ENCODE measurements at regions not wholly inside any gene's neighbourhood (a gene's known extent, or its start where the extent isn't known, plus 50 kb on each side); places are given as distances from the start of the nearest gene placed in this dataset.

- H3K4me3 Mint-ChIP-seq: no peak overlapping the region
- intact Hi-C loops (cut with micrococcal nuclease): no loop called here
- H3K4me1 Mint-ChIP-seq (ENCODE audit: low read depth): no peaks in the 10 kb centered on the region
- H3K27me3 Mint-ChIP-seq: no peaks in the 10 kb centered on the region
- H3K27ac Mint-ChIP-seq: no peak overlapping the region
- no peaks in the 10 kb centered on the region for H3K9me3 Mint-ChIP-seq
- H3K36me3 Mint-ChIP-seq (ENCODE audit: low read depth): no peaks in the 10 kb centered on the region
Observed at GRCh38 chr10:130491011-130491692, 355.0 kb downstream of the GLRX3 start.

GRCh38 chr10:130491693-130492050, 355.5 kb downstream of the GLRX3 start:
- Mint-ChIP-seq H3K36me3 (ENCODE audit: low read depth) (no peaks in the 10 kb centered on the region), H3K27ac (no peak overlapping the region), H3K4me1 (ENCODE audit: low read depth) (no peaks in the 10 kb centered on the region), H3K27me3 (no peaks in the 10 kb centered on the region), H3K4me3 (no peak overlapping the region), H3K9me3 (no peaks in the 10 kb centered on the region)
- intact Hi-C loops (cut with micrococcal nuclease): no loop called here

GRCh38 chr10:130492266-130492934, 356.2 kb downstream of the GLRX3 start:
- Mint-ChIP-seq H3K27me3 (no peaks in the 10 kb centered on the region), H3K36me3 (ENCODE audit: low read depth) (no peaks in the 10 kb centered on the region), H3K27ac (no peak overlapping the region), H3K4me3 (no peak overlapping the region), H3K9me3 (no peaks in the 10 kb centered on the region), H3K4me1 (ENCODE audit: low read depth) (no peaks in the 10 kb centered on the region)
- intact Hi-C loops (cut with micrococcal nuclease): no loop called here

GRCh38 chr10:130493021-130493420, 356.8 kb downstream of the GLRX3 start:
- no peak overlapping the region for H3K27ac Mint-ChIP-seq
- no peak overlapping the region for H3K4me3 Mint-ChIP-seq
- H3K9me3 Mint-ChIP-seq: no peaks in the 10 kb centered on the region
- H3K27me3 Mint-ChIP-seq: no peaks in the 10 kb centered on the region
- H3K36me3 Mint-ChIP-seq (ENCODE audit: low read depth): no peaks in the 10 kb centered on the region
- H3K4me1 Mint-ChIP-seq (ENCODE audit: low read depth): no peaks in the 10 kb centered on the region
- intact Hi-C loops (cut with micrococcal nuclease): no loop called here

GRCh38 chr10:130493446-130494145, 357.4 kb downstream of the GLRX3 start:
- no peaks in the 10 kb centered on the region for H3K9me3 Mint-ChIP-seq
- H3K4me1 Mint-ChIP-seq (ENCODE audit: low read depth): no peaks in the 10 kb centered on the region
- no peak overlapping the region for H3K27ac Mint-ChIP-seq
- H3K27me3 Mint-ChIP-seq: no peaks in the 10 kb centered on the region
- H3K36me3 Mint-ChIP-seq (ENCODE audit: low read depth): no peaks in the 10 kb centered on the region
- no peak overlapping the region for H3K4me3 Mint-ChIP-seq
- intact Hi-C loops (cut with micrococcal nuclease): no loop called here

GRCh38 chr10:130495116-130495862, 359.1 kb downstream of the GLRX3 start:
- Mint-ChIP-seq H3K27ac (no peak overlapping the region), H3K4me3 (no peak overlapping the region), H3K36me3 (ENCODE audit: low read depth) (no peaks in the 10 kb centered on the region), H3K27me3 (no peaks in the 10 kb centered on the region), H3K9me3 (no peaks in the 10 kb centered on the region), H3K4me1 (ENCODE audit: low read depth) (no peaks in the 10 kb centered on the region)
- intact Hi-C loops (cut with micrococcal nuclease): no loop called here

- intact Hi-C loops (cut with micrococcal nuclease): no loop called here
- H3K4me3 Mint-ChIP-seq: no peak overlapping the region
- no peaks in the 10 kb centered on the region for H3K9me3 Mint-ChIP-seq
- H3K27me3 Mint-ChIP-seq: no peaks in the 10 kb centered on the region
- H3K4me1 Mint-ChIP-seq (ENCODE audit: low read depth): no peaks in the 10 kb centered on the region
- H3K27ac Mint-ChIP-seq: no peak overlapping the region
- no peaks in the 10 kb centered on the region for H3K36me3 Mint-ChIP-seq (ENCODE audit: low read depth)
Observed at GRCh38 chr10:130495891-130496636, 359.9 kb downstream of the GLRX3 start.

- Mint-ChIP-seq H3K4me1 (ENCODE audit: low read depth) (no peaks in the 10 kb centered on the region), H3K27ac (no peak overlapping the region), H3K36me3 (ENCODE audit: low read depth) (no peaks in the 10 kb centered on the region), H3K27me3 (no peaks in the 10 kb centered on the region), H3K4me3 (no peak overlapping the region), H3K9me3 (no peaks in the 10 kb centered on the region)
- intact Hi-C loops (cut with micrococcal nuclease): no loop called here
Observed at GRCh38 chr10:130497056-130498010, 361.1 kb downstream of the GLRX3 start.

GRCh38 chr10:130498042-130498441, 361.9 kb downstream of the GLRX3 start:
- H3K4me3 Mint-ChIP-seq: no peak overlapping the region
- H3K27ac Mint-ChIP-seq: no peak overlapping the region
- no peaks in the 10 kb centered on the region for H3K27me3 Mint-ChIP-seq
- intact Hi-C loops (cut with micrococcal nuclease): no loop called here
- H3K4me1 Mint-ChIP-seq (ENCODE audit: low read depth): no peaks in the 10 kb centered on the region
- H3K9me3 Mint-ChIP-seq: no peaks in the 10 kb centered on the region
- no peaks in the 10 kb centered on the region for H3K36me3 Mint-ChIP-seq (ENCODE audit: low read depth)

GRCh38 chr10:130498934-130499333, 362.7 kb downstream of the GLRX3 start:
- Mint-ChIP-seq H3K4me3 (no peak overlapping the region), H3K27me3 (no peaks in the 10 kb centered on the region), H3K9me3 (no peaks in the 10 kb centered on the region), H3K36me3 (ENCODE audit: low read depth) (no peaks in the 10 kb centered on the region), H3K4me1 (ENCODE audit: low read depth) (no peaks in the 10 kb centered on the region), H3K27ac (no peak overlapping the region)
- intact Hi-C loops (cut with micrococcal nuclease): no loop called here

- no peak overlapping the region for H3K27ac Mint-ChIP-seq
- H3K4me1 Mint-ChIP-seq (ENCODE audit: low read depth): no peaks in the 10 kb centered on the region
- no peak overlapping the region for H3K4me3 Mint-ChIP-seq
- no peaks in the 10 kb centered on the region for H3K9me3 Mint-ChIP-seq
- H3K36me3 Mint-ChIP-seq (ENCODE audit: low read depth): no peaks in the 10 kb centered on the region
- no peaks in the 10 kb centered on the region for H3K27me3 Mint-ChIP-seq
- intact Hi-C loops (cut with micrococcal nuclease): no loop called here
Observed at GRCh38 chr10:130499541-130499940, 363.4 kb downstream of the GLRX3 start.

- Mint-ChIP-seq H3K27ac (no peak overlapping the region), H3K9me3 (no peaks in the 10 kb centered on the region), H3K4me3 (no peak overlapping the region), H3K27me3 (no peaks in the 10 kb centered on the region), H3K36me3 (ENCODE audit: low read depth) (no peaks in the 10 kb centered on the region), H3K4me1 (ENCODE audit: low read depth) (no peaks in the 10 kb centered on the region)
- intact Hi-C loops (cut with micrococcal nuclease): no loop called here
Observed at GRCh38 chr10:130500261-130501000, 364.2 kb downstream of the GLRX3 start.

All from dendritic cell treated with granulocyte-macrophage colony-stimulating factor and Interleukin-4, amounts not matched to agents 40 ng/mL and 50 ng/mL, for 4 days (primary cell).